Erythroblast (primary cell): ENCODE measurements at regions not wholly inside any gene's neighbourhood (a gene's known extent, or its start where the extent isn't known, plus 50 kb on each side); places are given as distances from the start of the nearest gene placed in this dataset.

Source experiments
- GATA1 ChIP-seq: IDR thresholded peaks from 2 replicates; pipeline ENCODE4 v1.6.1; 2011; ENCODE audit warnings: low read depth, mild to moderate bottlenecking, control low read depth, low read length, moderate library complexity
- POLR2A ChIP-seq: IDR thresholded peaks from 2 replicates; pipeline ENCODE4 v1.6.1; 2011; ENCODE audit warnings: mild to moderate bottlenecking, low read length

GRCh38 chr2:14425869-14426268, 206.6 kb upstream of the LRATD1 start:
- TF ChIP-seq POLR2A (no peak), GATA1 (no peak)
